ENCODE measurements at regions not wholly inside any gene's neighbourhood (a gene's known extent, or its start where the extent isn't known, plus 50 kb on each side); places are given as distances from the start of the nearest gene placed in this dataset.

- no peak for DNase-seq (ENCODE audit: low spot score)
Measured at GRCh38 chr6:8215631-8216030, 113.3 kb upstream of the EEF1E1 start.

DNA sequence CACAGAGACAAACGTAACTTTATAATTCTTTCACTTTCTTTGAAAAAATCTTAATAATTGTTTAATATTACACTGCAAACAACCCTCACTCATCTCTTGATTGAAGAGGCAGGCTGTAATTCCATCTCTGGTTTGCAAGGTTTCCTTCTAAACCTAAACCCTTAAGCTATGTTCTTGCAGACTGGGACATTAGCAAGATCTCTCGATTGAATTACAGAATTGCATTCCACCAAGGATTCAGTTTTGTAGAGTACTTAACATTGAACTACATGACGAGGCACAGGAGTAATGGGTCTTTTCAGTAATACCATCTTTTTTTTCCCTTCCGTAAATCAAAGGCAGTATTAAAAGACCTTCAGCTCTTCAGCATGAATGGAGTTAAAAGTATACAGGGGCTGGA, 111.6 kb upstream of the EEF1E1 start:
- no peak for DNase-seq (ENCODE audit: low spot score)

- DNase-seq (ENCODE audit: low spot score) = no peak
Measured at GRCh38 chr6:8212720-8213434, 110.5 kb upstream of the EEF1E1 start.

DNA sequence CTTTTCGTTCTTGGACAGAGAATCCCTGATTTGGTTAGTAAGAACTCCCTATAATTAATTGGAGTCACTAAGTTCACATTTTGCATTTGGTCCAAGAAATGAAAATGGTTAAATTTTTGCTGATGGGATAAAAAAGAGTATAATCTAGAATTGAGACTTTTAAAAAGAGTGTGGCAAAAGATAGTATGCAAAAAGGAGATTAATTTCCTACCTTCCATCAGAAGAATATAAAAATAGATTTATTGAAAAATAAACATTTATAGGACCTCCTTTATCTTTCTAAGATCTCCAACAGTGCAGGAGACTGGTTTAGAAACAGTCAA, 105.5 kb upstream of the EEF1E1 start:
- no peak for DNase-seq (ENCODE audit: low spot score)

- no peak for DNase-seq (ENCODE audit: low spot score)
Measured at GRCh38 chr6:8207191-8207868, 105.0 kb upstream of the EEF1E1 start.

- no peak for DNase-seq (ENCODE audit: low spot score)
Measured at GRCh38 chr6:8203337-8203736, 101.0 kb upstream of the EEF1E1 start.

DNA sequence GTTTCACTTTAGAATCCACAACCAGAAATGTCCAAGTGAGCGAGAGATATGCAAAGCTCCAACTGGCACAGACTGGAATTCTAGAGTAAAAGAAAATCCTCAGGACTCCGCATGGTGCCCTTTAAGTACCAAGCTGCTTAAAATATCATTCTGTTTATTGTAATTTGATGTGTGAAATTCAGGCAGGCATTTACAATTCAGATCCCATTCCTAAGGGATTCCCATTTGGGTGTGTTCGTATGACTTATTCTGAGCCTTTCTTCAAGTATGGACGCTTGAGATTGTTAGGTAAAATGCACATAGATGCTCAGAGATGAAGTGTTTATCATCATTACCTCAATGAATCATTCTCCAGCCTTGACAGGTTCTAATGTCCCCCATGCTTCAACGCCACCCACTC, 99.3 kb upstream of the EEF1E1 start:
- DNase-seq (ENCODE audit: low spot score) = no peak

DNA sequence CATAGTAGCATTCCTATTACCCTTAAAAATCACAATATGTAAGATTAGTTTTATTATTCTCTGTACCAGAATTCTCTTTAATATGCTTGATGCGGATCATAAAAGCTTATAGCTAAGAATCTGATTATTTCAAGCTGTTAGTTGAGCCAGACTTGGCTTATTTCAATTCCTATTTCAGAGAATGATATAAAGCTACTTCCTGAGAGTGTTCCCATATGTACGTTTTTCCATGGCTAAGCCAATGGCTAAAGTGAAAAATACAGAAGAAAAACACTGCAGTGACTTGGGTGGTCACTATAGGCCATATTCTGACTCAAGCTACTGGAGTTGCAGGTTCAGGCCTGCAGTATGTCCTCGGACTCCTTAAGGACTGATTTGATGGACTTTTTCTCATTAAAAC, 97.9 kb upstream of the EEF1E1 start:
- DNase-seq (ENCODE audit: low spot score) = no peak

DNA sequence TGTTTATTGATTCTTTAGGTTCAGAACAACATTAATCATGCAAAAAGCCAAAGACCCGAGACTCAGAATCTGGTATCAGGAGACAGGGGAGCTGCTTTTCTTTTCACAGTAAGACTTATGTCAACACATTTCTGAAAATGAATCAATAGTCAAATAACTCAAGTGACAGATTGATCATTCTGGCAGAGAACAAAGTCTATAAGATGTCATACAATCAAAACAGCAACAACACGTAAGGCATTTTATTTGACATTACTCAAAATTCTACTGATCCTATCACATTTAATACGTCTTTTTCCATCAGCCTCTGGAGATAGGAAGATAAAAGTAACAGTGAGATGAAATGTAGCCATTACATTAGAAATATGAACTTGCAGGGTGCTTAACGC, 93.4 kb upstream of the EEF1E1 start:
- DNase-seq (ENCODE audit: low spot score) = no peak

DNA sequence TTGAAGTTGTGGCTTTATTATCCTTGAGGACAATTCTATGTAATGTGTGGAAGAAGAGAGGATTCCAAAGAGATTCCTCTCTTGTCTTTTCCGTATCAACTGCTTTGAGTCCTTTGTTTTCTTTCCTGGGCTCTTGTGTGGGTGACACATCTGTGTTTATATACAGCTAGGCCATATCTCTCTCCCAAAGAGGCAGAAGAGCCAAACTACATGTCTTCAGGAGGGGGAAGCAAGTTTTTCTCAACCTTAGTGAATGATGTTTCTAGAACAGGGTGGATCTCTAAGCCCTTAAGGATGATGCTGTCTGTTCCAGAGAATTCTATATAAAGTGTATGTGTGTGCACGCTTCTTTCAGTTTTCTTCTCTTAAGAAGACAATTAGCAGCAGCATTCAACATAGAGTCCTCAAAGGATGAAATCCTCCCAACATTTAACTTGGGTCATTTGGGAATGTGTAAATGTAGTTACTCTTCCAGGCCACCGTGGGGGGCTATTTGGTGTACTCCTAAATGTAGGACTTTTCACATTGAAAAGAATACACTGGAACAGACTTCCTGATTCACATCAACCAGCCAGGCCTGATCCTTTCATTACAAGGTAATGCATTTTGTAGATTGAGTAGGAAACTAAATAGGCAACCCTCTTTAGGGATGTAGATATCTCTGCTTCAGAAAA, 92.8 kb upstream of the EEF1E1 start:
- no peak for DNase-seq (ENCODE audit: low spot score)

DNA sequence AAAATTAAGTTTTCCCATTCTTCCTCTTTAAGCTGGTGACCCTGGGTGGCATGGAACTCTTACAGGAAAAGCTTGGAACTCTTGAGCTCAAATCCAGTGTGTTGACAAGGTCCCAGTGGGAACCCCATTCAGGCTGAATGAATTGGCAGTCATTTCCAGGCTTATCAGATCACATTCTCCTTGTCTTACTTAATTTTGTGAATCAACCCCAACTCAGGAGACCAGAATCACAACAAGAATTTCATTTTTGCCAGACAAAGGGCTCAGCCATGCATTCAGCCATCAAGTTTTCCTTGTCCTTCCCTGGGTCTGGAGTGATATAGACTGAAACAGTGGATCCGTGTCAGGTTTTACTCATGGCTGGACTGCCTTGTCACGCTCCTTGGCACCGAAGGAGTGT, 92.1 kb upstream of the EEF1E1 start:
- DNase-seq (ENCODE audit: low spot score) = no peak

GRCh38 chr6:8193541-8193940, 91.2 kb upstream of the EEF1E1 start:
- no peak for DNase-seq (ENCODE audit: low spot score)

DNA sequence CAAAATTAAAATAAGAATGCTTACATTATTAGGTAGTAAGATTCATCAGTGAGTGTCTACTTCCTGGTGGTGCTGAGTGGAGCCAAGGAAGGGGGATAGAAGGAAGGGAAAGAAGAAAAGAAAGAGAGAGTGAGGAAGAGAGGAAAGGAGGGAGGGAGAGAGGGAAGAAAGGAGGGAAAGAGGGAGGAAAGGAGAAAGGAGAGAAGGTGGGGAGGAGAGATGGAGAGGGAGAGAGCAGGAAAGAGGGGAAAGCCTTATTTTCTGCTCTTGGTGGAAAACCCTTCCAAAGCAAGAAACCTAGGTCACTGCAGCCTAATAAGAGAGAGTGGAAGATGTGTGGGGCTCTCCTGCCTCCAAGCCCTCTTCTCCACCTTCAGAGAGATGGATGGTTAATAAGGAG, 90.2 kb upstream of the EEF1E1 start:
- no peak for DNase-seq (ENCODE audit: low spot score)

DNA sequence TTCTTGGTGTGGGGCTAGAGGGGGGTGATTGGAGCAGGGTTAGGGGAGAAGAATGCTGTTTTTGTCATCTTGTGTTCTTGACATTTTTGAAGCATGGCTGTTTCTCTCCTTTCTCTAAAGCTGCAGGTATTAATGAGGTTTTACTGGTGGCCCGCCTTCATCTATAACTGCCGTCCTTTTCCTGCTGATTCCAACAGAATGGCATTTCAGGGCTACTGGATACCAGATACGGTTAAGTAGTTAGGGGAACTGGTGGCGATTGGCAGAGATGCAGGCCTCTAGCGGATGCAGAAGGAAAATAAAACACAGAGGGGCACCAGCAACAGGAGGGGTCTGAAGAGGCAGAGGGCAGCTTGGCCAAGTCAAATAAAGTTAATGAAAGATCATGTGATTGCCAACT, 89.7 kb upstream of the EEF1E1 start:
- DNase-seq (ENCODE audit: low spot score) = no peak

DNA sequence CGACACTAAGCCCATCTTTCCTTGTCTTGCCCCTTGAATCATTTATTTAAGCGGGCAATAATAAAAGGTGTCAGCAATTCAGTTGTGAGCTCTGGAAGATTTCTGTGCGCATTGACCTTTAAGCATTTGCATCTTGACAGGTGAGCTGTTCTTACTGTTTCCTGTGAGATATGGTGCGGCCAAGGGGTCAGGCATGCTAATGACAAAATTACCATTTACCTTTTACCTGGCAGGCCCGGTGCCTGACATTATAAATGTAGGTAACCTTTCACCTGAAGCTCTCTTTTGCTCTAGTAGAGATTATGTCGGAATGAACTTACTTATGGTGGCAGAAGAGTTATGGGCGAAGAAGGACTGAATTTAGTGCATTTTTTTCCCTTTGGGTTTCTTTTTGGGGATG, 89.3 kb upstream of the EEF1E1 start:
- DNase-seq (ENCODE audit: low spot score) = no peak

DNA sequence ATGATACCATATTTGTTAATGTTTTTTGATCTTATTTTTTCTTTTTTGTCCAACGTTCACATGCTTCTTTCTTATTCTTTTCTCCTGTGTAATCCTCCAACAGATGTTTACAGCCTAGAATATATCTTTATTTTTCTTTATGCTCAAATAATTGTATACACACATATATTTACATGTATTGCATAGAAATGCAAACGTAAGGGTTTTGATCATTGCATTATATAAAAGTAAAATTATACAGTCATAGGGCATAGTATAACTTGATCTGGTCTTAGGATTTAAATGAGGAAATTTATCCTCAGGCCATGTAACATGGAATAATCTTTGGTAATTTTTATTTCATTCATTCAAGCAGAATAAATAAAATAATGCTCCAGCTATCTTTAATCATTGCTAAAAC, 84.9 kb upstream of the EEF1E1 start:
- no peak for DNase-seq (ENCODE audit: low spot score)

GRCh38 chr6:8182902-8183665, 80.7 kb upstream of the EEF1E1 start:
- no peak for DNase-seq (ENCODE audit: low spot score)

DNA sequence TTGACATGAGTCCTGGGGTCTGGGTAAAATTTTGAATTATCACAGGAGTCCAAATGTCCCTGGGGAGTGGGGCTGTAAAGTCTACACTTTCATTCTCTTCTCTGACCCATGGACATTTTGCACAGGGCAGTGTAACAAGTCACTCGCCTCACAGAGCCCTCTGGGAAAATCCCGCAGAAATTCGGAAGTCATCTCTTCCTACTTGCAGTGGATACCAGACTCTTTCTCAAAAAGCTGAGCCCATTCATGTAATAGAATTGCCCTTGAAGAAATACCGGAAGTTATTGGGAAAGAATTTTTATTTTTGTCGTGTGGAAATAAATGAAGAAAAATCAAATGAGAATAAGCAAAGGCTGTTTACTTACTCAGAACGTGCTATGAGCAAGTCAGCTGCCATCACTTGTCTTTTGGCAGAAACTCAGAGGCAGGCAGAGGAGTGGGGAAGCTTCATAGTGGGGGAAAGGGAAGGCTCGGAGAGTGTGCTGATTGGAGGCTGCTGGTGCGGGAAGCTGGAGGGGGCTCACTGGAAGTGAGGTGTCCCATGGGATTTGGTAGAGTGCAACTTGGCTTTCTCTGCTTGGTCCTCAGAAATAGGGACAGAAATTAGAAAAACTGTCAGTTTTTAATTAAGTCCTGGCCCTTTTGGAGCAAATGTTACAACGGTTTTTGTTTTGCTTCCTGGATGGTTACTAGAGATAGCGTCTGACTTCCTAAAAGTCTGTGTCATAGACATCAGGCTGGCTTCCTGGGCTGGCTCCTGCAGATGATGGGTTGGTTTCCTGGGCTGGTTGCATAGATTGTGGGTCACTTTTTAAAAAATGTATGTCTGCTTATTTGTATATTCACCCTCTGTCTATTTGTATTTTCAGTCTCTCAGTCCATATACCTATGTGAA, 79.8 kb upstream of the EEF1E1 start:
- peak; percentile 7 for DNase-seq (ENCODE audit: low spot score)

- no peak for DNase-seq (ENCODE audit: low spot score)
Measured at GRCh38 chr6:8181160-8181881, 79.0 kb upstream of the EEF1E1 start.

GRCh38 chr6:8180327-8181159, 78.2 kb upstream of the EEF1E1 start:
- DNase-seq (ENCODE audit: low spot score) = peak; percentile 6

Measured in Ammon's horn (tissue), 1 donor.